Right renal pelvis (tissue), 4 donors: ENCODE measurements at regions not wholly inside any gene's neighbourhood (a gene's known extent, or its start where the extent isn't known, plus 50 kb on each side); places are given as distances from the start of the nearest gene placed in this dataset.
"Not testable (repeated sequence)": the region's sequence is repeated elsewhere in the genome, so short reads cannot be mapped to it uniquely, and the experiment has no call there.

Experiments used
- DNase-seq, 4 donors: peaks; one replicate each; pipeline ENCODE4 v3.0.0-alpha.2; 2013; ENCODE audit warnings: low read depth in 4 of 4, low spot score in 3 of 4, missing footprints in 1 of 4

- DNase-seq, result no peak
These were observed 737.1 kb upstream of the ZWINT start for GRCh38 chr10:57098146-57098545.

GRCh38 chr10:57096044-57096443 lies 735.0 kb upstream of the ZWINT start:
- no peak for DNase-seq

- no peak for DNase-seq
These were observed 733.9 kb upstream of the ZWINT start for GRCh38 chr10:57094965-57095364.

- no peak for DNase-seq
These were observed 733.0 kb upstream of the ZWINT start for GRCh38 chr10:57094083-57094482.

GRCh38 chr10:57053530-57053929 lies 692.5 kb upstream of the ZWINT start:
- no peak for DNase-seq

GRCh38 chr10:57049096-57049495 lies 688.0 kb upstream of the ZWINT start:
- DNase-seq, result no peak

GRCh38 chr10:57038531-57038930 lies 677.5 kb upstream of the ZWINT start:
- no peak for DNase-seq

- DNase-seq, result no peak
These were observed 674.3 kb upstream of the ZWINT start for GRCh38 chr10:57035310-57035709.

GRCh38 chr10:57032301-57032700 lies 671.2 kb upstream of the ZWINT start:
- DNase-seq, result not testable (repeated sequence)

GRCh38 chr10:57031346-57031745 lies 670.3 kb upstream of the ZWINT start:
- DNase-seq, result no peak

GRCh38 chr10:57026307-57026706 lies 665.2 kb upstream of the ZWINT start:
- no peak for DNase-seq

- no peak for DNase-seq
These were observed 662.6 kb upstream of the ZWINT start for GRCh38 chr10:57023626-57024025.

GRCh38 chr10:57018452-57018851 lies 657.4 kb upstream of the ZWINT start:
- no peak for DNase-seq

GRCh38 chr10:57017356-57018037 lies 656.4 kb upstream of the ZWINT start:
- no peak for DNase-seq

- peak in 1 of 4 donors; percentile 3 for DNase-seq
These were observed 654.7 kb upstream of the ZWINT start for GRCh38 chr10:57015595-57016318.

GRCh38 chr10:57015187-57015586 lies 654.1 kb upstream of the ZWINT start:
- DNase-seq, result no peak

GRCh38 chr10:57014758-57015157 lies 653.7 kb upstream of the ZWINT start:
- no peak for DNase-seq

GRCh38 chr10:57008189-57008588 lies 647.1 kb upstream of the ZWINT start:
- DNase-seq, result no peak

GRCh38 chr10:56991591-56992069 lies 630.6 kb upstream of the ZWINT start:
- no peak for DNase-seq

- no peak for DNase-seq
These were observed 614.5 kb upstream of the ZWINT start for GRCh38 chr10:56975513-56975912.

GRCh38 chr10:56973766-56974165 lies 612.7 kb upstream of the ZWINT start:
- DNase-seq, result no peak

- no peak for DNase-seq
These were observed 582.2 kb upstream of the ZWINT start for GRCh38 chr10:56943221-56943755.
